NB4 (cell line): ENCODE measurements at regions not wholly inside any gene's neighbourhood (a gene's known extent, or its start where the extent isn't known, plus 50 kb on each side); places are given as distances from the start of the nearest gene placed in this dataset.

Experiments
- CTCF ChIP-seq: IDR thresholded peaks from one replicate; pipeline ENCODE4 v1.5.1; 2012; ENCODE audit warnings: low read depth, low read length
- MYC ChIP-seq: IDR thresholded peaks from 2 replicates; pipeline ENCODE4 v1.6.1; 2011; ENCODE audit warnings: low read depth, low read length
- POLR2A ChIP-seq: IDR thresholded peaks from 2 replicates; pipeline ENCODE4 v1.6.1; 2011; ENCODE audit warnings: mild to moderate bottlenecking; ENCODE audit not compliant: insufficient read length; ENCODE audit errors: extremely low read depth

GRCh38 chr15:96261575-96262034 is 68.9 kb upstream of the NR2F2 start:
- TF ChIP-seq CTCF (no peak), POLR2A (no peak), MYC (no peak)
